Activated CD4-positive, alpha-beta T cell treated with anti-CD3 and anti-CD28 coated beads for 4 hours (primary cell): ENCODE measurements at regions not wholly inside any gene's neighbourhood (a gene's known extent, or its start where the extent isn't known, plus 50 kb on each side); places are given as distances from the start of the nearest gene placed in this dataset.

ENCODE experiments used
- DNase-seq, 2 donors: peaks; one replicate each; pipeline ENCODE4 v3.0.0-alpha.2; 2020

GRCh38 chr22:48351376-48352085 is 1476.1 kb downstream of the BRD1 start:
- no peak for DNase-seq

GRCh38 chr22:48350456-48350855 is 1477.2 kb downstream of the BRD1 start:
- no peak for DNase-seq

- DNase-seq = no peak
These were observed 1478.8 kb downstream of the BRD1 start for GRCh38 chr22:48348855-48349254.

GRCh38 chr22:48347311-48347710 is 1480.4 kb downstream of the BRD1 start:
- no peak for DNase-seq

- no peak for DNase-seq
These were observed 1480.8 kb downstream of the BRD1 start for GRCh38 chr22:48346911-48347310.

GRCh38 chr22:48346311-48346710 is 1481.4 kb downstream of the BRD1 start:
- no peak for DNase-seq

GRCh38 chr22:48345631-48346030 is 1482.0 kb downstream of the BRD1 start:
- DNase-seq = no peak

- no peak for DNase-seq
These were observed 1484.2 kb downstream of the BRD1 start for GRCh38 chr22:48343461-48343860.

- DNase-seq = no peak
These were observed 1484.9 kb downstream of the BRD1 start for GRCh38 chr22:48342732-48343131.

GRCh38 chr22:48342016-48342415 is 1485.7 kb downstream of the BRD1 start:
- no peak for DNase-seq

GRCh38 chr22:48340727-48341709 is 1486.7 kb downstream of the BRD1 start:
- DNase-seq = no peak

- no peak for DNase-seq
These were observed 1487.5 kb downstream of the BRD1 start for GRCh38 chr22:48340191-48340590.

- no peak for DNase-seq
These were observed 1488.6 kb downstream of the BRD1 start for GRCh38 chr22:48338793-48339705.

- no peak for DNase-seq
These were observed 1489.5 kb downstream of the BRD1 start for GRCh38 chr22:48337957-48338792.

- no peak for DNase-seq
These were observed 1491.2 kb downstream of the BRD1 start for GRCh38 chr22:48336339-48337060.

GRCh38 chr22:48335442-48336139 is 1492.1 kb downstream of the BRD1 start:
- DNase-seq = no peak

GRCh38 chr22:48334971-48335370 is 1492.7 kb downstream of the BRD1 start:
- DNase-seq = no peak

GRCh38 chr22:48333816-48334735 is 1493.6 kb downstream of the BRD1 start:
- DNase-seq = no peak

- no peak for DNase-seq
These were observed 1494.3 kb downstream of the BRD1 start for GRCh38 chr22:48333323-48333763.
